Loucy (cell line): ENCODE measurements at regions not wholly inside any gene's neighbourhood (a gene's known extent, or its start where the extent isn't known, plus 50 kb on each side); places are given as distances from the start of the nearest gene placed in this dataset.
"Not testable (repeated sequence)": the region's sequence is repeated elsewhere in the genome, so short reads cannot be mapped to it uniquely, and the experiment has no call there.

Source experiments
- H2AFZ ChIP-seq: fragments of 200-600 bp; sonication (generic); 2 replicates; pipeline ENCODE4 v1.6.0; 2016; ENCODE audit warnings: antibody characterized with exemption, mild to moderate bottlenecking, low read length, moderate library complexity
- H3F3A ChIP-seq: fragments of 200-600 bp; 2 replicates; pipeline ENCODE4 v1.6.0; 2016; ENCODE audit warnings: antibody characterized with exemption, low read depth, mild to moderate bottlenecking
- H3K27me3 ChIP-seq: fragments of 200-600 bp; sonication (generic); 2 replicates; pipeline ENCODE4 v1.6.1; 2014; ENCODE audit warnings: low read length, mild to moderate bottlenecking; ENCODE audit not compliant: insufficient read depth, poor library complexity, severe bottlenecking
- H3K36me3 ChIP-seq: fragments of 200-600 bp; sonication (generic); 2 replicates; pipeline ENCODE4 v1.6.1; 2016; ENCODE audit warnings: low read length; ENCODE audit not compliant: insufficient read depth
- H3K4me1 ChIP-seq: fragments of 200-600 bp; sonication (generic); 2 replicates; pipeline ENCODE4 v1.5.1; 2014; ENCODE audit warnings: low read length, mild to moderate bottlenecking; ENCODE audit not compliant: insufficient read depth, poor library complexity, severe bottlenecking
- H3K4me2 ChIP-seq: fragments of 200-600 bp; sonication (generic); 2 replicates; pipeline ENCODE4 v1.6.0; 2014; ENCODE audit warnings: antibody characterized with exemption, low read length, low read depth, mild to moderate bottlenecking; ENCODE audit not compliant: poor library complexity, severe bottlenecking
- H3K4me3 ChIP-seq: fragments of 200-600 bp; sonication (generic); 2 replicates; pipeline ENCODE4 v1.5.1; 2014; ENCODE audit warnings: low read length, mild to moderate bottlenecking, mixed read lengths; ENCODE audit not compliant: poor library complexity, severe bottlenecking
- H3K79me2 ChIP-seq: fragments of 200-600 bp; sonication (generic); 2 replicates; pipeline ENCODE4 v1.6.1; 2014; ENCODE audit warnings: low read length; ENCODE audit not compliant: insufficient read depth
- H3K9ac ChIP-seq: fragments of 200-600 bp; sonication (generic); 2 replicates; pipeline ENCODE4 v1.6.0; 2014; ENCODE audit warnings: mild to moderate bottlenecking, low read depth, low read length, moderate library complexity; ENCODE audit not compliant: poor library complexity, severe bottlenecking
- H3K9me2 ChIP-seq: fragments of 200-600 bp; sonication (generic); replicated peaks from 2 replicates; pipeline ENCODE4 v1.6.1; 2016; ENCODE audit warnings: low read depth, low read length, mixed read lengths
- H3K9me3 ChIP-seq: fragments of 200-600 bp; sonication (generic); 2 replicates; pipeline ENCODE4 v1.6.1; 2014; ENCODE audit warnings: mild to moderate bottlenecking, antibody characterized with exemption, low read length, low read depth; ENCODE audit not compliant: insufficient read depth
- H4K20me1 ChIP-seq: fragments of 200-600 bp; sonication (generic); 2 replicates; pipeline ENCODE4 v1.6.0; 2014; ENCODE audit warnings: antibody characterized with exemption, low read length, mild to moderate bottlenecking; ENCODE audit not compliant: insufficient read depth, poor library complexity, severe bottlenecking
- CTCF ChIP-seq: fragments of 200-600 bp; sonication (generic); conservative IDR thresholded peaks from 2 replicates; pipeline ENCODE4 v1.5.1; 2014; ENCODE audit warnings: mild to moderate bottlenecking, antibody characterized with exemption, low read length
- EZH2phosphoT487 ChIP-seq: fragments of 200-600 bp; IDR thresholded peaks from 2 replicates; pipeline ENCODE4 v1.6.1; 2018; ENCODE audit warnings: antibody characterized with exemption, mild to moderate bottlenecking, moderate library complexity, borderline replicate concordance

DNA sequence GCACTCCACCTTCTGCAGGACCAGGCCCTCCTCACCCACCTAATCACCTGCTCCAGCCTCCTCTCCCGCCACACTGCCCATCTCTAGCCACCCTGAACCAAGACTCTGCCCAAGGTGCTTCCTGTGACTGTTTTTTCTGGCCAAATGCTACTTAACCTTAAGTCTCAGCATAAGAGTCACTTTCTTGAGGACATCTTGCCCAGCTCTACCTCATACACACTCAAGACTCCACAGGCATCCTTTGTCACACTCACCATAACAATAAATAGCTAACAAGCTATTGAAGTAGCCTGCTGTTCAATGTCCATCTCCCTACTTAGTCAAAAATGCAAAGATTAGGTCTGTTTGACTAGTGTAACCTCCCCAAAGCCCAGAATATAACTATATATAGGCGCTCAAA is 455.4 kb upstream of the NFE2L3 start:
- H3K27me3 ChIP-seq: no peaks in the 10 kb centered on the region
- no peak overlapping the region for H3K9ac ChIP-seq
- H3K4me2 ChIP-seq: no peak overlapping the region
- peaks cover 6% of the 10 kb centered on the region for H3K4me1 ChIP-seq
- no peaks in the 10 kb centered on the region for H3F3A ChIP-seq
- no peak overlapping the region for H3K4me3 ChIP-seq
- no peaks in the 10 kb centered on the region for H4K20me1 ChIP-seq
- H3K9me3 ChIP-seq: no peaks in the 10 kb centered on the region
- no peak overlapping the region for H2AFZ ChIP-seq
- H3K9me2 ChIP-seq: no peaks in the 10 kb centered on the region
- H3K36me3 ChIP-seq: no peaks in the 10 kb centered on the region
- no peaks in the 10 kb centered on the region for H3K79me2 ChIP-seq
- TF ChIP-seq CTCF (no peak), EZH2phosphoT487 (no peak)

DNA sequence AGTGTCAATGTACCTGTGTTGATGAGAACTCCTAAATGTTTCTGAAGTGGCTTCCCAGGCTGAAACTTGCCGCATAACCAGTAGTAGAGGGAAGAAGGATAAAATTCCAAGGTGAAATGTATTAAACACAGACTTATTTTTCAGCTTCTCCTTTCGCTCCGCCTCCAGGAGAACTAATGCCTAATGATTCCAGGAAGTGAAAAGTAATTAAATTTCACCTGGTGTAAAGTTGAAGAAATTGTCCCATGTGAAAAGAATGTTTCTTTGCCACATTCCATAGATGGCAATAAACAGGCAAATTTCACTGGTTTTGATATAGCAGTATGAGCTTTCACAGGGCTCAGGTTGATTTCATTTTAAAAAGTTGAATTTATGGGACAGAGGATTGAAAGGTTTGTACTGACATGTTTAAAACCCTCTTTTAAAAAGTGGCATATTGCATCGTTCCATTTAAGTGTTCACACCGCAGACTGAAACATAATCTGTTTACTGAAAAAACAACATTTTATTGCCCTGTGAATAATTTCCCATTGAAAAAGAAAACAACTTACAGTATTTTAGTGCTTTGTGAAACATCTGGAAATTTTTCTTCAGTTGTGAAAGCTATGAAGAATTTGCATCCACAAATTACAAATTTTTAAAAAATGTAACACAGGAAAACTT is 453.4 kb upstream of the NFE2L3 start:
- Histone ChIP-seq H3K4me2 (no peak overlapping the region), H3K79me2 (no peaks in the 10 kb centered on the region), H3K9me3 (no peaks in the 10 kb centered on the region), H3K36me3 (no peaks in the 10 kb centered on the region), H3K9me2 (no peaks in the 10 kb centered on the region), H3F3A (no peaks in the 10 kb centered on the region), H3K4me1 (peaks cover 6% of the 10 kb centered on the region), H4K20me1 (no peaks in the 10 kb centered on the region), H2AFZ (no peak overlapping the region), H3K9ac (no peak overlapping the region), H3K27me3 (no peaks in the 10 kb centered on the region), H3K4me3 (no peak overlapping the region)
- TF ChIP-seq EZH2phosphoT487 (no peak), CTCF (no peak)

DNA sequence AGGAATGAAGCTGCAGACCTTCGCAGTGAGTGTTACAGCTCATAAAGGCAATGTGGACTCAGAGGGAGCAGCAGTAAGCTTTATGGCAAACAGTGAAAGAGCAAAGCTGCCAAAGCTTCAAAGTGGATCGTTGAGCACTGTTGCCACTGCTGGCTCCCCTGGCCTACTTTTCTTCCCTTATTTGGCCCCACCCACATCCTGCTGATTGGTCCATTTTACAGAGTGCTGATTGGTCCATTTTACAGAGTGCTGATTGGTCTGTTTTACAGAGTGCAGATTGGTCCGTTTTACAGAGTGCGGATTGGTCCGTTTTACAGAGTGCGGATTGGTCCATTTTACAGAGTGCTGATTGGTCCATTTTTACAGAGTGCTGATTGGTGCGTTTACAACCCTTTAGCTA is 451.9 kb upstream of the NFE2L3 start:
- H3K4me1 ChIP-seq, H3K4me3 ChIP-seq, H3K9me2 ChIP-seq, H2AFZ ChIP-seq, H3K4me2 ChIP-seq, H3K36me3 ChIP-seq, H4K20me1 ChIP-seq, H3K79me2 ChIP-seq, H3K9ac ChIP-seq, H3F3A ChIP-seq, H3K9me3 ChIP-seq, H3K27me3 ChIP-seq: not testable (repeated sequence)

GRCh38 chr7:25704413-25704812 is 447.6 kb upstream of the NFE2L3 start:
- Histone ChIP-seq H3F3A (no peaks in the 10 kb centered on the region), H3K36me3 (no peaks in the 10 kb centered on the region), H3K4me1 (peaks cover 5% of the 10 kb centered on the region), H3K27me3 (no peaks in the 10 kb centered on the region), H3K9me3 (no peaks in the 10 kb centered on the region), H4K20me1 (no peaks in the 10 kb centered on the region), H3K79me2 (no peaks in the 10 kb centered on the region), H3K9ac (no peak overlapping the region), H3K4me2 (no peak overlapping the region), H3K4me3 (no peak overlapping the region), H3K9me2 (no peaks in the 10 kb centered on the region), H2AFZ (no peak overlapping the region)
- TF ChIP-seq CTCF (no peak), EZH2phosphoT487 (no peak)
